H1 (cell line): ENCODE measurements at regions not wholly inside any gene's neighbourhood (a gene's known extent, or its start where the extent isn't known, plus 50 kb on each side); places are given as distances from the start of the nearest gene placed in this dataset.

Experiments
- CBX5 ChIP-seq: fragments of 300-800, 300-1000 bp; sonication (generic); IDR thresholded peaks from 2 replicates; pipeline ENCODE4 v1.7.1; 2016; ENCODE audit warnings: antibody characterized with exemption, low read length, low read depth
- EGR1 ChIP-seq: IDR thresholded peaks from 2 replicates; pipeline ENCODE4 v1.6.1; 2011; ENCODE audit warnings: low read depth, low read length, borderline replicate concordance
- GTF2F1 ChIP-seq: IDR thresholded peaks from 2 replicates; pipeline ENCODE4 v1.6.1; 2012; ENCODE audit warnings: low read depth, low read length, improper control_type of control experiment, borderline replicate concordance
- HDAC6 ChIP-seq: IDR thresholded peaks from one replicate; pipeline ENCODE4 v1.7.1; 2012; ENCODE audit warnings: low read depth, mild to moderate bottlenecking, inconsistent platforms, low read length, moderate library complexity
- SIN3A ChIP-seq, 2 experiments: IDR thresholded peaks in 1 of 2; conservative IDR thresholded peaks in 1 of 2; 2 replicates each; pipeline ENCODE4 v1.6.1; 2011 to 2012; ENCODE audit warnings: low read length in 2 of 2, improper control_type of control experiment in 1 of 2, low read depth in 1 of 2, mild to moderate bottlenecking in 1 of 2

DNA sequence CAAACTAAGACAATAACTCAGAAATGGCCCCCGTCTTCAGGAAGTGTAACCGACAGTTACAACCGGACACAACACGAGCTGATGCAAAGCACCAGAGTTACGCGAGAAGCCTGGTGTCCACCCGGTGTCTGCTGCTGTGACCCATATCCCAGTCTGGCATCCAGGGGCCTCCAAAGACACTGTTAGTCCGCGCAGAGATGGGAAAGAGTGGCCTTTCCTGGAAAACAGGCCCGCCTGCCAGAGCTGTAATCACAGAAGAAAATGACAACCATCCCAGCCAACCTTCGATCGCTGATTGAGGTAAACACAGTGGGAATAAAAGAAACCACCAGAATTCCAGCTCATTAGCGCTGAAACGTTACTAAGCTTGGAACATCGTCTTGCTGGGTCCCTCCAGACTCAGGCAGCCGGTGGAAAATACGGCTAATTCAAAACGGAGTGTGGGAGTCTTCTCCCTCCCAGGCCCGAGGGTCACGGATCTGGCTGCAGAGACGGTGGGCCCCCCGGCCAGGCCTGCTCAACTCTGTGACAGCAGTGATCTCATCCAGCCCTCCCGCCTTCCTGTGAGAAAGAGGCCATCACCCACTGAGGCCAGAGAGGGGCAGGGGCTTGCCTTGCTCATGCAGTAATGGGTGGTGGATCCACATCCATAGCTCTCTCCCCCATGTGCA, 273.9 kb upstream of the RTL1 start (continued):
- TF ChIP-seq GTF2F1: no peak
- no peak for TF ChIP-seq CBX5
- no peak for TF ChIP-seq HDAC6
- TF ChIP-seq SIN3A (conservative IDR thresholded peaks at IDR 0.05 in 1 of 2, IDR thresholded peaks at IDR 0.05 in 1 of 2; ENCODE audit: low read depth in 1 of 2, low read length in 2 of 2): no peak
- TF ChIP-seq EGR1: no peak
